ENCODE measurements at regions not wholly inside any gene's neighbourhood (a gene's known extent, or its start where the extent isn't known, plus 50 kb on each side); places are given as distances from the start of the nearest gene placed in this dataset.
"Not testable (repeated sequence)": the region's sequence is repeated elsewhere in the genome, so short reads cannot be mapped to it uniquely, and the experiment has no call there.

DNA sequence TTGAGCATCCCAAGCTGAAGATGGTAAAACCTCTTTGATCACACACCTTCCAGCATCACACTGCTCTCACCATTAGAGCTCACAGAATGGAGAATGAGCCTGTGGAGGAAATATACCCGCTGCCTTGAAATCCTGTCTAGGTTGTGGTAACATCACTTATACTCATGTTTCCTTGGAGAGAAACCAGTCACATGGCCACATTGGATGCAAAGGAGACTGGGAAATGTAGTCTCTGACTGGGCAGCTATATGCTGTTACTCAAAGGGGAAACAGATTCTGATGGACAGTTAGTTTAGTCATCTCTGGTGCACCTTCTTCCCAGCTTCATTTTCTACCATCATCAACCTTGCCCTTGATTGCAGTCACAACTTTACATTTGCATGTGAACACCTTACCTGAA is 286.3 kb downstream of the ANKRD50 start:
- no peak for DNase-seq (ENCODE audit: low read depth in 2 of 2)

- DNase-seq (ENCODE audit: low read depth in 2 of 2), result no peak
These were observed 285.3 kb downstream of the ANKRD50 start for GRCh38 chr4:124427095-124427767.

- DNase-seq (ENCODE audit: low read depth in 2 of 2), result no peak
These were observed 283.9 kb downstream of the ANKRD50 start for GRCh38 chr4:124428648-124429047.

DNA sequence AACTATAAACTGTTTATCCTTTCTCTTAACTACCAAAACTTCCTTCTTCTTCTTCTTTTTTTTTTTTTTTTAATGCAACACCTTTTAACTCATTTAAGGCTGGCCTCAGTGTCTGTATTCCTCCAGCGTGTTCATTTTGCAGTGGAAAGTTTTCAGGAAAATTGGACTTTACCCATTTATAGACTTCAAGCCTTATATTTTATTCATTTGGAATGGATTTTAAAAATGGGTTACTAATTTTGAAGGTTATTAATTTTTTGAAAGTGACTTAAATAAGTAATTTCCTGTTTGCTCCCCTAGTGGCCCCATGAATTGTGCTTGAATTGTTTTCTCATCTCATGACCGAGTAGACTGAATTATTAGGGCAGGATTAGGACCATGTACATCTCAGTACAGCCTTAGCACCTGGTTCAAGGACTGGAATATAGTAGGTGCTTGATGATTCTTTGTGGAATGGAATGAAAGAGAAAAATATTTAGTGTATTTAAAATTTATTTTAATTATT is 282.7 kb downstream of the ANKRD50 start:
- no peak for DNase-seq (ENCODE audit: low read depth in 2 of 2)

- no peak for DNase-seq (ENCODE audit: low read depth in 2 of 2)
These were observed 280.8 kb downstream of the ANKRD50 start for GRCh38 chr4:124431653-124432192.

DNA sequence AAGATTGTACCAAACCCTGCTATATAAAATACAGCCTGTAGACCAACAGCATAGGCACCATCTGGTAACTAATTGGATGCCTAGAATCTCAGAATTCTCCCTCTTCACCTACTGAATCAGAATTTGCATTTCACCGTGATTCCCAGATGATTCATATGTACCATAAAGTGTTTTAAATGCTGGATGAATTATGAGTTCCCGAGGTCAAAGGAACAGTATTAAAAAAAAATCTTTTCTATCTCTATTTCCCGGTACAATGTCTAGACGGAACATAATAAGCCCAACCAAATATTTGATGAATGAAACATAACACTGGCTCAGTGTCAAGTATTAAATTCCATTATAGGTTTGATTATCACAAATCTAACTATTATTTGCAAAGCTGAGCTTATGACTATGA is 280.0 kb downstream of the ANKRD50 start:
- DNase-seq (ENCODE audit: low read depth in 2 of 2), result no peak

DNA sequence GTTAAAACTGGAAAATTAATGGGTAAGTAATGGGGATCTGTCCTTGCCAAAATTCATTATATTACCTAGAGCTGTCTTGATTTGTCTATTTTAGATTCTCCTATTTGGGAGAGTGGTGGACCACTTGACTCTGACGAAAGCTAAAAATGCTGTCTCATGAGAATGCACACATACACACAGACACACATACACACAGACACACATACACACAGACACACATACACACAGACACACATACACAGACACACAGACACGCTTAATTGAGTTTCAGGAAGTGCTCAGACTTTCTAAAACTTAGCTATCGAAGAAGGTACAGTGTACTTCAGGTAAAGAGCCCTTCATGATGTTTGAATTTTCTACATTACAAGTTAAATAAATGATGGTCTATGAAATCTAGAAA is 279.5 kb downstream of the ANKRD50 start:
- DNase-seq (ENCODE audit: low read depth in 2 of 2), result no peak

DNA sequence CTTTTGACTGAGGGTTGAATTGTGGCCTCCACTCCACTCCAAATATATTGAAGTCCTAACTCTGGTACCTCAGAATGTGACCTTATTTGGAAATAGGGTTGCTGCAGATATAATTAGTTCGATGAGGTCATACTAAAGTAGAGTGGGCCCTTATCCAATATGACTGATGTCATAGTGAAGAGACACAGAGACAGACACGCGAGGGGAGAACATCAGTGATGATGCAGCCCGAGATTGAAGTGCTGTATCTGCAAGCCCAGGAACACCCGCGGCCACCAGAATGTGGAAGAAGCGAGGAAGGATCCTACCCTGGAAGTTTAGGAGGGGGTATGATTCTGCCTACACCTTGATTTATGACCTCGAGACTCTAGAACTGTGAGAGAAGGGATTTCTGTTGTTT is 279.0 kb downstream of the ANKRD50 start:
- no peak for DNase-seq (ENCODE audit: low read depth in 2 of 2)

- DNase-seq (ENCODE audit: low read depth in 2 of 2), result no peak
These were observed 277.1 kb downstream of the ANKRD50 start for GRCh38 chr4:124435274-124435950.

- no peak for DNase-seq (ENCODE audit: low read depth in 2 of 2)
These were observed 274.6 kb downstream of the ANKRD50 start for GRCh38 chr4:124437853-124438495.

GRCh38 chr4:124445071-124445470 is 267.5 kb downstream of the ANKRD50 start:
- DNase-seq (ENCODE audit: low read depth in 2 of 2), result no peak

DNA sequence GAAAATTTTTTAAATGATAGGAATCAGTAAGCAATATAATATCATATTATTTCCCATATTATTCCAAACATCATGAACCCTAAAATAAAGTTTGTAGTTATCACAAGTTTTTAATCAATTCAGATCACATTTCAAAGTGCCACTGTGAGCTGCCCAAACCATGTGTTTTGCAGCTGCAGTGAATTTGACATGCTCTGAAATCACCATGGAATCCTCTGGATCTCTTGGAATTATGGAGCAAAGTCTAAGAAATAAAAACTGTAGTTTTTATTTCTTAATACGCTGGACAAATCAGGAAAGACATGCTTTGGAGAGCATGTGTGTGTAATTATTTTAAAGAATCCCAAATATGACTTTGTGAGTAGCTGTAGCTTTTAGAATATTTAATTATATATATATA is 262.7 kb downstream of the ANKRD50 start:
- DNase-seq (ENCODE audit: low read depth in 2 of 2), result no peak

DNA sequence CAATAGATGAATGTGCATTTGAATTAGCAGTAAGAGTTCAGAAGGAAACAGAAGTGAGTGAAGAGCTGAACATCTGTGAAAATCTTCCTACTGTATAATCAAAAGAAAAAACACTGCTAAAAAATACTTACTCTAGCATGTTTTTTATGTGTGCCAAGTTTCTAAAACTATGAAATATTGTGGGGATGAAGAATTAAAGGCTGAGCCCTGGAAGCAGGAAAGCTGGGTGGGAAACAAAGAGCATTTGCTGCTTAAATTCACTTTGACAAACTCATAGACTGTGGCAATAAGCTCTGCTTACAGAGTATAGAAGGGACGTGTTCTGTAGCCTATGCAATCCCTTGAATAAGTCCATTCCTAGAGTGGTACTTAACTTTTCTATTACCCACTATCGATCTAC is 261.7 kb downstream of the ANKRD50 start:
- DNase-seq (ENCODE audit: low read depth in 2 of 2), result no peak

- no peak for DNase-seq (ENCODE audit: low read depth in 2 of 2)
These were observed 257.7 kb downstream of the ANKRD50 start for GRCh38 chr4:124454772-124455270.

GRCh38 chr4:124455671-124456070 is 256.9 kb downstream of the ANKRD50 start:
- no peak for DNase-seq (ENCODE audit: low read depth in 2 of 2)

- no peak for DNase-seq (ENCODE audit: low read depth in 2 of 2)
These were observed 253.2 kb downstream of the ANKRD50 start for GRCh38 chr4:124459196-124459940.

- no peak for DNase-seq (ENCODE audit: low read depth in 2 of 2)
These were observed 252.6 kb downstream of the ANKRD50 start for GRCh38 chr4:124459941-124460310.

DNA sequence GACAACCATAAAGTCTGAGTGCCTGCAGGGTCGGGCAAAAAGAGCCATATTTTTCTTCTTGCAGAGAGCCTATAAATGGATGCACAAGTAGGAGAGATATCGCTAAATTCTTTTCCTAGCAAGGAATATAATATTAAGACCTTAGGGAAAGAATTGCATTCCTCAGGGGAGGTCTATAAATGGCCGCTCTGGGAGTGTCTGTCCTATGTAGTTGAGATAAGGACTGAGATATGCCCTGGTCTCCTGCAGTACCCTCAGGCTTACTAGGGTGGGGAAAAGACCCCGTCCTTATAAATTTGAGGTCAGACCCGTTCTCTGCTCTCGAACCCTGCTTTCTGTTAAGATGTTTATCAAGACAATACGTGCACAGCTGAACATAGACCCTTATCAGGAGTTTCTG is 250.9 kb downstream of the ANKRD50 start:
- not testable (repeated sequence) for DNase-seq (ENCODE audit: low read depth in 2 of 2)

- DNase-seq (ENCODE audit: low read depth in 2 of 2), result no peak
These were observed 249.3 kb downstream of the ANKRD50 start for GRCh38 chr4:124462954-124463828.

DNA sequence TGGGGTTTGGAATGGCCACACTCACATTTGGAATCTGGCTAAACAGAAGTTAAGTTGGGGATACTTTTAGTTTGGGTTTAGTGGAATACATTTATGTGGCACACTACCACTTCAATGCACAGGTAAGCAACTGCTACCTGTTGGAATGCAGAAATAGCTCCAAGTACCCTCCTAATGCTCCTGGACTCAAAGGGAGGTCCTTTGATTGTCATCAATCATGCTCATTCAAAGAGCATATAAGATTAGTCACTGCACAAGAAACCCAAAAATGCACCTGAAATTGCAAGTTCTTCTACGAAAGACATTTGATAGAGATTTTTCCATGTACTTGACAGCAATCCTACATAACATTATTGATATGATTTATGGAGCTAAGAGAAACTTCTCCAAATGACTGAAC is 247.7 kb downstream of the ANKRD50 start:
- no peak for DNase-seq (ENCODE audit: low read depth in 2 of 2)

- no peak for DNase-seq (ENCODE audit: low read depth in 2 of 2)
These were observed 244.2 kb downstream of the ANKRD50 start for GRCh38 chr4:124468360-124468759.
